Activated T-helper 2 cell treated with anti-CD3 and anti-CD28 coated beads, Interferon-gamma antibody, Interleukin-2, Interleukin-4, amounts not matched to agents 10 μg/mL and 5 μg/mL and 100 μg/mL, durations not matched to agents 14 hours and 24 hours and 36 hours (primary cell): ENCODE measurements at regions not wholly inside any gene's neighbourhood (a gene's known extent, or its start where the extent isn't known, plus 50 kb on each side); places are given as distances from the start of the nearest gene placed in this dataset.

Experiments used
- DNase-seq: peaks from one replicate; pipeline ENCODE4 v3.0.0; 2021; ENCODE audit warnings: low spot score
- H3K27ac Mint-ChIP-seq: one replicate; pipeline ENCODE4 v1.8.0; 2021; ENCODE audit warnings: mixed read lengths
- H3K27me3 Mint-ChIP-seq: one replicate; pipeline ENCODE4 v1.8.0; 2021; ENCODE audit warnings: low read depth, mixed read lengths
- H3K36me3 Mint-ChIP-seq: one replicate; pipeline ENCODE4 v1.8.0; 2021; ENCODE audit warnings: low read depth, mixed read lengths
- H3K4me1 Mint-ChIP-seq: one replicate; pipeline ENCODE4 v1.8.0; 2021; ENCODE audit warnings: low read depth, mixed read lengths
- H3K4me3 Mint-ChIP-seq: one replicate; pipeline ENCODE4 v1.8.0; 2021; ENCODE audit warnings: low read depth, mild to moderate bottlenecking, moderate library complexity, mixed read lengths
- H3K9me3 Mint-ChIP-seq: one replicate; pipeline ENCODE4 v1.8.0; 2021; ENCODE audit warnings: mixed read lengths
- intact Hi-C: fragments of 100-400 bp; cut with micrococcal nuclease; formaldehyde crosslinking; loops from one replicate; pipeline ENCODE4 v1.15.1; 2023

- no peaks in the 10 kb centered on the region for H3K27me3 Mint-ChIP-seq
- H3K4me1 Mint-ChIP-seq, result no peaks in the 10 kb centered on the region
- DNase-seq, result no peak
- H3K9me3 Mint-ChIP-seq, result peaks cover 10% of the 10 kb centered on the region
- no peak overlapping the region for H3K27ac Mint-ChIP-seq
- H3K4me3 Mint-ChIP-seq, result no peak overlapping the region
- intact Hi-C loops, result no loop called here
- H3K36me3 Mint-ChIP-seq, result no peaks in the 10 kb centered on the region
Observed at GRCh38 chr5:114658194-114658593, 296.3 kb downstream of the KCNN2 start.

- intact Hi-C loops, result no loop called here
- H3K4me3 Mint-ChIP-seq, result no peak overlapping the region
- no peak for DNase-seq
- peaks cover 10% of the 10 kb centered on the region for H3K9me3 Mint-ChIP-seq
- H3K36me3 Mint-ChIP-seq, result no peaks in the 10 kb centered on the region
- H3K27me3 Mint-ChIP-seq, result no peaks in the 10 kb centered on the region
- H3K4me1 Mint-ChIP-seq, result no peaks in the 10 kb centered on the region
- no peak overlapping the region for H3K27ac Mint-ChIP-seq
Observed at GRCh38 chr5:114657342-114658130, 295.7 kb downstream of the KCNN2 start.

- Mint-ChIP-seq H3K4me3 (no peak overlapping the region), H3K4me1 (no peaks in the 10 kb centered on the region), H3K27ac (no peak overlapping the region), H3K27me3 (no peaks in the 10 kb centered on the region), H3K36me3 (no peaks in the 10 kb centered on the region), H3K9me3 (peaks cover 6% of the 10 kb centered on the region)
- no peak for DNase-seq
- intact Hi-C loops, result no loop called here
Observed at GRCh38 chr5:114649878-114650277, 288.0 kb downstream of the KCNN2 start.

GRCh38 chr5:114648940-114649339 lies 287.1 kb downstream of the KCNN2 start:
- no peak for DNase-seq
- H3K36me3 Mint-ChIP-seq, result no peaks in the 10 kb centered on the region
- no peak overlapping the region for H3K4me3 Mint-ChIP-seq
- intact Hi-C loops, result no loop called here
- no peak overlapping the region for H3K27ac Mint-ChIP-seq
- peaks cover 9% of the 10 kb centered on the region for H3K9me3 Mint-ChIP-seq
- no peaks in the 10 kb centered on the region for H3K27me3 Mint-ChIP-seq
- H3K4me1 Mint-ChIP-seq, result no peaks in the 10 kb centered on the region

GRCh38 chr5:114644576-114644975 lies 282.7 kb downstream of the KCNN2 start:
- Mint-ChIP-seq H3K36me3 (no peaks in the 10 kb centered on the region), H3K4me3 (no peak overlapping the region), H3K9me3 (peaks cover 24% of the 10 kb centered on the region), H3K27ac (no peak overlapping the region), H3K27me3 (no peaks in the 10 kb centered on the region), H3K4me1 (no peaks in the 10 kb centered on the region)
- no peak for DNase-seq
- intact Hi-C loops, result no loop called here

- no peak overlapping the region for H3K4me3 Mint-ChIP-seq
- DNase-seq, result no peak
- no peak overlapping the region for H3K27ac Mint-ChIP-seq
- intact Hi-C loops, result no loop called here
- H3K27me3 Mint-ChIP-seq, result no peaks in the 10 kb centered on the region
- H3K9me3 Mint-ChIP-seq, result peaks cover 12% of the 10 kb centered on the region
- H3K4me1 Mint-ChIP-seq, result no peaks in the 10 kb centered on the region
- H3K36me3 Mint-ChIP-seq, result no peaks in the 10 kb centered on the region
Observed at GRCh38 chr5:114636271-114636670, 274.4 kb downstream of the KCNN2 start.

GRCh38 chr5:114634967-114635901 lies 273.4 kb downstream of the KCNN2 start:
- H3K36me3 Mint-ChIP-seq, result no peaks in the 10 kb centered on the region
- intact Hi-C loops, result no loop called here
- DNase-seq, result no peak
- H3K4me3 Mint-ChIP-seq, result no peak overlapping the region
- no peaks in the 10 kb centered on the region for H3K27me3 Mint-ChIP-seq
- no peaks in the 10 kb centered on the region for H3K4me1 Mint-ChIP-seq
- no peak overlapping the region for H3K27ac Mint-ChIP-seq
- peaks cover 12% of the 10 kb centered on the region for H3K9me3 Mint-ChIP-seq

- intact Hi-C loops, result no loop called here
- Mint-ChIP-seq H3K27me3 (no peaks in the 10 kb centered on the region), H3K4me3 (no peak overlapping the region), H3K9me3 (peaks cover 12% of the 10 kb centered on the region), H3K4me1 (no peaks in the 10 kb centered on the region), H3K36me3 (no peaks in the 10 kb centered on the region), H3K27ac (no peak overlapping the region)
- DNase-seq, result no peak
Observed at GRCh38 chr5:114634517-114634916, 272.6 kb downstream of the KCNN2 start.

- intact Hi-C loops, result no loop called here
- H3K4me1 Mint-ChIP-seq, result no peaks in the 10 kb centered on the region
- H3K4me3 Mint-ChIP-seq, result no peak overlapping the region
- no peaks in the 10 kb centered on the region for H3K27me3 Mint-ChIP-seq
- peaks cover 23% of the 10 kb centered on the region for H3K9me3 Mint-ChIP-seq
- H3K36me3 Mint-ChIP-seq, result no peaks in the 10 kb centered on the region
- DNase-seq, result no peak
- H3K27ac Mint-ChIP-seq, result no peak overlapping the region
Observed at GRCh38 chr5:114612406-114612805, 250.5 kb downstream of the KCNN2 start.

- Mint-ChIP-seq H3K27me3 (no peaks in the 10 kb centered on the region), H3K9me3 (peaks cover 13% of the 10 kb centered on the region), H3K4me3 (no peak overlapping the region), H3K4me1 (no peaks in the 10 kb centered on the region), H3K36me3 (no peaks in the 10 kb centered on the region), H3K27ac (no peak overlapping the region)
- no peak for DNase-seq
- intact Hi-C loops, result no loop called here
Observed at GRCh38 chr5:114581136-114581535, 219.3 kb downstream of the KCNN2 start.

GRCh38 chr5:114565871-114566270 lies 204.0 kb downstream of the KCNN2 start:
- no peaks in the 10 kb centered on the region for H3K27me3 Mint-ChIP-seq
- peaks cover 27% of the 10 kb centered on the region for H3K9me3 Mint-ChIP-seq
- intact Hi-C loops, result no loop called here
- H3K27ac Mint-ChIP-seq, result no peak overlapping the region
- H3K36me3 Mint-ChIP-seq, result no peaks in the 10 kb centered on the region
- H3K4me3 Mint-ChIP-seq, result no peak overlapping the region
- no peaks in the 10 kb centered on the region for H3K4me1 Mint-ChIP-seq
- DNase-seq, result no peak

GRCh38 chr5:114565139-114565538 lies 203.3 kb downstream of the KCNN2 start:
- Mint-ChIP-seq H3K9me3 (peaks cover 24% of the 10 kb centered on the region), H3K27me3 (no peaks in the 10 kb centered on the region), H3K4me1 (no peaks in the 10 kb centered on the region), H3K4me3 (no peak overlapping the region), H3K36me3 (no peaks in the 10 kb centered on the region), H3K27ac (no peak overlapping the region)
- intact Hi-C loops, result no loop called here
- DNase-seq, result no peak

GRCh38 chr5:114561415-114561814 lies 199.5 kb downstream of the KCNN2 start:
- Mint-ChIP-seq H3K9me3 (peaks cover 10% of the 10 kb centered on the region), H3K4me1 (no peaks in the 10 kb centered on the region), H3K27me3 (no peaks in the 10 kb centered on the region), H3K4me3 (no peak overlapping the region), H3K27ac (no peak overlapping the region), H3K36me3 (no peaks in the 10 kb centered on the region)
- intact Hi-C loops, result no loop called here
- no peak for DNase-seq
